Right kidney (tissue), 1 donor: ENCODE measurements at regions not wholly inside any gene's neighbourhood (a gene's known extent, or its start where the extent isn't known, plus 50 kb on each side); places are given as distances from the start of the nearest gene placed in this dataset.
"Not testable (repeated sequence)": the region's sequence is repeated elsewhere in the genome, so short reads cannot be mapped to it uniquely, and the experiment has no call there.

Experiments
- DNase-seq: peaks from one replicate; pipeline ENCODE4 v3.0.0-alpha.2; 2016

DNA sequence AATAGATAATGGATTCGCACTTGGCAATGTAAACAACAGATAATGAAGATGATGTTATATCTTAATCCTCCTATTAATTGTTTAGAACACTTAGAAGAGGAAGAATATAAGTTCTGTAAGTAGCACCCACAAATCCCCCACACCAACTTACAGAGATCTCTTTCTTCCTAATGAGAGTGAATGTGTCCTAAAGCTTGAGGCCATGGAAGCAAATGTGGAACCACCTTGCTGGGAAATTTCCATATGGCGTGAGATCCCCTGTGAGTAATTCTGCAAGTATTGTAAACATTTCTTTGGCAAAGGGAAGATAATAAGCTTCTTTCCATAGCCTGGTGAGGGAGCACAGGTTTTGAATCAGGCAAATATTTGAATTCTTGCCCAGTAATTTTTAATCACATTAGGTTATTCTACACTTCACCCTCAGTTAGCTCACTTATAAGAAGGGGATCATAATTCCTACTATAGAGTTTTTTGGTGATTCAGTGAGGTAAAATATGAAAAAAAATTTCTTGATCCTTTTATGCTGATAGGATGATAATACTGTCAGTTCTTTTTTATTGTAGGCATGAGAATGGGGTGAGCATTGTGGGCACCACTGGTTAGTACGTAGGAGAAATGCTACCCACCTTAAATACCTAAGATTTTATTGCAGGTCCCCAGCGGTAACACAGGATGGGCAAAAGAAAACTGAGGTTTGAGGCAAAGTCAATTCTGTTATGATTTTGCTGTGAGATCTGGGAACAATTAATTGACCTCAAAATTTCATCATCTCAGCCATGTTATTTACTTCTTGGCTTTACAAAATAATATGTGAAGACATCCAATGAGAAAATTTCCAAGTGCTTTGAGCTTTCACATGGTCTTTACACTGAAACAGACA is 574.8 kb downstream of the PSAT1 start:
- DNase-seq: no peak

- no peak for DNase-seq
Measured at GRCh38 chr9:78874061-78874460, 577.1 kb downstream of the PSAT1 start.

GRCh38 chr9:78879324-78880100 is 582.6 kb downstream of the PSAT1 start:
- no peak for DNase-seq

DNA sequence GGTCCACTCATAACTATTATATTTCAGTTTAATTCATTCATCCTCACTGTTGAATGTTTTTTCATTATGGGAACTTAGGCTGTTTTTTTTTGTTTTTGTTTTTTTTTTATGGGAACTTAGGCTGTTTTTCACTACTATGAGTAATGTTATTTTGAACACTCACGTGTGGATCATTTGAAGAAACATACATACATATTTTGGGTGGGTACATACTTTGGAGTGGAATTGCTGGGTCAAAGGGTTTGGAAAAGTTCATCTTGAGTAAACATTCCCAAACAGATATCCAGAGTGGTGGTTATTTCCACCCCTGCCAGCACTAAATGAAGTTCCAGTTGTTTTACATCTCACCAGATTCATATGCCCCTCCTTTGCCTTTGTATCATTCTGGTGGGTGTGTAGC is 584.4 kb downstream of the PSAT1 start:
- no peak for DNase-seq

GRCh38 chr9:78882481-78882880 is 585.6 kb downstream of the PSAT1 start:
- no peak for DNase-seq

GRCh38 chr9:78884611-78885150 is 587.8 kb downstream of the PSAT1 start:
- no peak for DNase-seq

GRCh38 chr9:78892182-78892581 is 595.3 kb downstream of the PSAT1 start:
- no peak for DNase-seq

DNA sequence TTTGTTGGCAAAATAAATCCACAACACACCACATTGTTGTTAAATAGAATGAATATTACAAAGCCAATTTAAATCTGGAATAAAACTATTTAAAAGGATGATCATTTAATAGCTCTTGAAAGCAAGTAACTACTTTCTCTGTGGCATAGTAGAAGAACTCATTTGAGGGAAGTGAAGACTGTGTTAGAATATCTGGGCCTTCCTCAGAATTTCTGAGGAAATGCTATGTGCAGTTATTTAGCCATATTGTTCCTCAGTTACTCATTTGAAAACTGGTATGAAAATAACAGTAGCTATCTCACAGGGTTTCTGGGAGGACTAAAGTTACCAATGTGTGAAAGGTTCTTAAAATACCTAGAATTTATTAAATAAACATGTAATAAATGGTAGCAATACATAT is 595.8 kb downstream of the PSAT1 start:
- no peak for DNase-seq

DNA sequence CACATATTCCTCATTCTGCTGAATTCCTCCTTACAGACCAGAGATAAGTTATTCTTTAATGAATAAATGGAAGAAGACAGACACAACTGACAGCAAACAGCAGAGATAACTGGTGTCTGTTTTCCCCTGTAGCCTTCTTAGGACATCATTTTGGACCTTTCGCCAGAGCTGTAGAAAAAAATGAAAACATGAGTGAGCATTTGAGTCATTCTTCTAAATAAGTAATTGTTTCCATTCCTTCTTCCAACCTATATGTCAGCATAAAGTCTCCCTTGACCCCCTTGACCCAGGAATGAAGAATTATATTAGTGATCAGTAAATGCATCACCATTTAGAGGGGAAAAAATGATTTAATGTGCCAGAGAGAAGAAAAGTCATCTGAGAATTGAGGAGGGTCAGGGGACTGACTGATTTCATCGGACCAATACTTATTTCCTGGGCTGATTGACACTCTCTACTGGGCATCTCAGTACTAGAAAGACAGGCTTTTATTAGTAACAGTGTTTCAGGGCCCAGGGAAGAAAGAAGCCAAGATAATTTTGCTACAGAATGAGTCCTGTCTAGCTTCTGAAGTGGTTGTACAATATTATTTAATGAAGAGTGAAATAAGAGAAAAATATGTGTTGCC is 597.0 kb downstream of the PSAT1 start:
- DNase-seq: no peak

GRCh38 chr9:78896479-78896878 is 599.6 kb downstream of the PSAT1 start:
- no peak for DNase-seq

- DNase-seq: no peak
Measured at GRCh38 chr9:78898234-78898633, 601.3 kb downstream of the PSAT1 start.

DNA sequence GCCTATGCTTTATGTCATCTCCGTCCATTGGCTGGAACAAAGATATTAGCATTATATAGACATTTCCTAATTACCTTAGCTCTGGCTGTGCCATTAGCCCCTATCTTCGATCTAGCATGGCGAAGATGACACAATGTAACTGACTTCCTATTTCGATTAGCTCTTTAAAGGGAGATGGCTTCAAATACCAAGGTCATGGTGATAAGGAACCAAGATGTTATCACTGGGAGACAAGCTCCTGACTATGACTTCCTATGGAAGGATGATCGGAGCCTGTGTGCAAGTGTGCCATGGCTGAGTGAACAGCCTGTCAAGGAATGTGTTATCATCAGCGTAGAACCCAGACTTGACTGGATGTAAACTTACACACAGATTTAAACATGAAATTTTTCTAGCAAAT is 602.1 kb downstream of the PSAT1 start:
- DNase-seq: no peak

DNA sequence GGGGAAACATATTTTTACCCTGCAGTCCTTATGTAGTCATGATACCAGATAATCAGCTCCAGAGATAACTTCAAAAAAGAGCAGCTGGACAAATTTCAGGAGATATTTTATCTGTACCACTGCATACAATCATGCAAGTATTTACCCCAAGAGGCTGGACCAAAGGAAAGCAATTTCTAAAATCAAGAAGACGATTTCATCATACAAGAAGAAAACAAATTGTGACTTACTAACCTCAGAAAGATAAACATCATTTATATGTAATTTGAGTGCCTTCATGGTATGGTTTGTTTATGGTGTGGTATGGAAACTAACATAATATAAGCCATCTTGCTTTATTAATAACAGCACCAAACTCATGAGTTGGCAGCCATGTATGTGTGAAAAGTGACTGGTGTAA is 603.6 kb downstream of the PSAT1 start:
- no peak for DNase-seq

- DNase-seq: no peak
Measured at GRCh38 chr9:78902051-78902450, 605.1 kb downstream of the PSAT1 start.

DNA sequence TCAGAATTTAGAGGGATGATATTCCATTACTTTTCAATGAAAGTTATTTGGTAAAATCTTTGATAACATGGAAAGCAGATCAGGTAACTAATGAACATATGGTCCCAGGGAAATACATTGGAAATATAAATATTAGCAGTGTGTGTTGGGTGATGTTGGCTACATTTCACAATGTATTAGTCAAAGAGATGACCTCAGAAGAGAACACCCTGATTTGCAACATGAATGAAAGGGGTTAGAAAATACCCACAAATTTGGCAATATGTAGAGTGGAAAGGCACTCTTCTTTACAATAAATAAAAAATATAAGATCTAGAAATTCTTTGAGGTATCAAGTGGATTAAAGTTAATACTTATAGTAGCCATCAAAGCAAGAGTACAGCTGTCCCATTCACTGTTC is 606.7 kb downstream of the PSAT1 start:
- DNase-seq: no peak

- no peak for DNase-seq
Measured at GRCh38 chr9:78904686-78905085, 607.8 kb downstream of the PSAT1 start.

GRCh38 chr9:78905387-78905786 is 608.5 kb downstream of the PSAT1 start:
- DNase-seq: no peak

GRCh38 chr9:78905986-78906755 is 609.2 kb downstream of the PSAT1 start:
- peak; percentile 25 for DNase-seq

GRCh38 chr9:78909566-78909965 is 612.6 kb downstream of the PSAT1 start:
- DNase-seq: no peak

DNA sequence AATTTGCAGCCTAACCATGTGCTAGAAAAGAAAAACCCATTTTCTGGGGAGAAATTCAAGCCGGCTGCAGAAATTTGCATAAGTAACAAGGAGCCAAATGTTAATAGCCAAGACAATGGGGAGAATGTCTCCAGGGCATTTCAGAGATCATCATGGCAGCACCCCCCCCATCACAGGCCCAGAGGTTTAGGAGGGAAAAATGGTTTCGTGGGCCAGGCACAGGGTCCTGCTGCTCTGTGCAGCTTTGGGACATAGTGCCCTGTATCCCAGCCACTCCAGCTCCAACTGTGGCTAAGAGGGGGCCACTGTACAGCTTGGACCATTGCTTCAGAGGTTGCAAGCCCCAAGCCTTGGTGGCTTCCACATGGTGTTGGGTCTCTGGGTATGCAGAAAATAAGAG is 620.0 kb downstream of the PSAT1 start:
- DNase-seq: not testable (repeated sequence)

DNA sequence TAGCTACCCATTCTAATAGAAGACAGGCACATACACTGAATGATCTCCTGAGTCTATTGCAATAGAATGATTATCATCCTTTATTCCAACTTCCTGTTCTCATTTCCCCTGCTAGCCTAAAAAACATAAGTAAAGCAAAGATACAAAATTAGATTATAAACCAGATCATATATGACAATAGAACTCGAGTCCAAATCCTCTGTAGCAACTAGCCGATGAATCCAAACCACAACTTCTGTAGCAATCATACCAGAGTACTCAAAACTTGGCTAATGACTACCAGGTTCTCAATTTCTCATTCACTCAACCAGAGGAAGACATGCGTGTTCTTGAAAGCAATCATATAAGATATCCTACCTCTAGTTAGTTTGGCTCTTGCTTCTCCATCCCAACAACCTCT is 622.1 kb downstream of the PSAT1 start:
- DNase-seq: no peak

GRCh38 chr9:78919701-78920100 is 622.8 kb downstream of the PSAT1 start:
- DNase-seq: no peak
